Panc1 (cell line): ENCODE measurements at regions not wholly inside any gene's neighbourhood (a gene's known extent, or its start where the extent isn't known, plus 50 kb on each side); places are given as distances from the start of the nearest gene placed in this dataset.

Experiments used
- CTCF ChIP-seq: fragments of 450-650 bp; IDR thresholded peaks from 2 replicates; pipeline ENCODE4 v1.5.1; 2017; ENCODE audit warnings: mild to moderate bottlenecking
- POLR2AphosphoS5 ChIP-seq: IDR thresholded peaks from 2 replicates; pipeline ENCODE4 v1.6.1; 2012; ENCODE audit warnings: mild to moderate bottlenecking, low read depth, low read length, moderate library complexity
- REST ChIP-seq, 2 experiments: IDR thresholded peaks; 2 replicates each; pipeline ENCODE4 v1.6.1; 2011 to 2012; ENCODE audit warnings: low read depth in 2 of 2, control low read depth in 1 of 2, low read length in 1 of 2, mild to moderate bottlenecking in 1 of 2, moderate library complexity in 1 of 2; ENCODE audit not compliant: insufficient read depth in 1 of 2
- SIN3A ChIP-seq: IDR thresholded peaks from 2 replicates; pipeline ENCODE4 v1.6.1; 2012; ENCODE audit warnings: low read depth, mild to moderate bottlenecking, low read length, moderate library complexity, borderline replicate concordance; ENCODE audit not compliant: insufficient read depth

- TF ChIP-seq SIN3A (no peak), CTCF (no peak), REST (IDR thresholded peaks at IDR 0.05; ENCODE audit: insufficient read depth in 1 of 2, low read depth in 2 of 2, low read length in 1 of 2) (no peak), POLR2AphosphoS5 (no peak)
These were observed 448.0 kb upstream of the ANKRD30A start for GRCh38 chr10:36677431-36677768.
